ENCODE measurements at regions not wholly inside any gene's neighbourhood (a gene's known extent, or its start where the extent isn't known, plus 50 kb on each side); places are given as distances from the start of the nearest gene placed in this dataset.

GRCh38 chr6:61538801-61539200, 747.2 kb downstream of the KHDRBS2 start:
- H3K4me1 ChIP-seq (replicated peaks in 1 of 4; ENCODE audit: control insufficient read depth in 3 of 4, insufficient read depth in 4 of 4, low read length in 3 of 4), result no peaks in the 10 kb centered on the region
- no peak overlapping the region for H3K27ac ChIP-seq (ENCODE audit: low read depth, low read length)
- H3K14ac ChIP-seq (ENCODE audit: insufficient read length), result no peak overlapping the region
- H3K79me1 ChIP-seq (ENCODE audit: low read depth, low read length), result no peaks in the 10 kb centered on the region
- H3K9ac ChIP-seq (replicated peaks in 1 of 4; ENCODE audit: extremely low read depth in 1 of 4, low read depth in 3 of 4, low read length in 3 of 4), result no peak overlapping the region
- no peak overlapping the region for H3K4me3 ChIP-seq (ENCODE audit: extremely low read depth in 1 of 4, insufficient read depth in 2 of 4, low read depth in 3 of 4, low read length in 4 of 4)
- no peaks in the 10 kb centered on the region for H3K27me3 ChIP-seq (replicated peaks in 1 of 4; ENCODE audit: control insufficient read depth in 3 of 4, extremely low read depth in 1 of 4, insufficient read depth in 3 of 4, low read length in 3 of 4)
- H3K79me2 ChIP-seq (ENCODE audit: control insufficient read depth in 1 of 2, insufficient read depth in 2 of 2, low read length in 2 of 2), result no peaks in the 10 kb centered on the region
- H3K4me2 ChIP-seq (ENCODE audit: insufficient read depth in 1 of 2, low read depth in 2 of 2, low read length in 2 of 2), result no peak overlapping the region
- H2BK12ac ChIP-seq (ENCODE audit: low read depth, low read length), result no peak overlapping the region
- no peaks in the 10 kb centered on the region for H4K20me1 ChIP-seq (replicated peaks in 1 of 2; ENCODE audit: control insufficient read depth in 1 of 2, insufficient read depth in 2 of 2, low read length in 2 of 2)
- POLR2A ChIA-PET (ENCODE audit: partially characterized antibody), result no interaction called here
- FAIRE-seq, result no peak
- H3K23ac ChIP-seq (ENCODE audit: insufficient read length), result no peak overlapping the region
- no peak overlapping the region for H3K18ac ChIP-seq (ENCODE audit: extremely low read depth, low read length)
- no peak overlapping the region for H2BK120ac ChIP-seq (replicated peaks; ENCODE audit: low read depth, low read length)
- no peak overlapping the region for H4K5ac ChIP-seq (ENCODE audit: insufficient read length, low read depth, low read length)
- H3K23me2 ChIP-seq (ENCODE audit: low read depth, low read length), result no peaks in the 10 kb centered on the region
- H3K4ac ChIP-seq (replicated peaks; ENCODE audit: insufficient read length, low read depth, low read length), result no peak overlapping the region
- DNase-seq (ENCODE audit: low read depth in 1 of 2, low spot score in 2 of 2), result no peak
- no peak overlapping the region for H2AFZ ChIP-seq (ENCODE audit: low read length)
- H2BK15ac ChIP-seq (ENCODE audit: low read length), result no peak overlapping the region
- no peaks in the 10 kb centered on the region; a peak in 1 of 4 replicates for H3K9me3 ChIP-seq (ENCODE audit: insufficient read depth in 2 of 2, low read depth in 1 of 2, low read length in 1 of 2)
- CTCF ChIA-PET (ENCODE audit: partially characterized antibody), result no interaction called here
- 80% methylated on average over 3 of the region's 3 CpGs; no CpG with 5 or more reads in 1 of the 2 experiments for WGBS, 2 experiments (ENCODE audit: extremely low coverage in 1 of 2, insufficient coverage in 1 of 2, insufficient read length in 1 of 2, insufficient replicate concordance in 2 of 2, low coverage in 1 of 2, low lambda C conversion rate in 2 of 2, missing lambda C conversion rate in 1 of 2)
- no peak overlapping the region for H2BK20ac ChIP-seq (ENCODE audit: low read length)
- H2BK5ac ChIP-seq (ENCODE audit: low read depth, low read length), result no peak overlapping the region
- no peak overlapping the region for H2AK5ac ChIP-seq (ENCODE audit: low read depth, low read length)
- no peak overlapping the region for H4K91ac ChIP-seq (replicated peaks; ENCODE audit: insufficient read length, low read length)
- no peak overlapping the region for H3K56ac ChIP-seq (replicated peaks; ENCODE audit: insufficient read length, low read depth, low read length)
- H3K36me3 ChIP-seq (ENCODE audit: control insufficient read depth in 2 of 4, insufficient read depth in 4 of 4, low read length in 3 of 4), result no peaks in the 10 kb centered on the region
- H4K8ac ChIP-seq (ENCODE audit: extremely low read depth, insufficient read depth, low read length), result no peak overlapping the region
- no peak for TF ChIP-seq SIX5 (IDR thresholded peaks at IDR 0.05; ENCODE audit: low read depth, low read length)
- TF ChIP-seq POLR2AphosphoS5 (IDR thresholded peaks at IDR 0.05; ENCODE audit: low read depth, low read length), result no peak
- no peak for TF ChIP-seq CEBPB (IDR thresholded peaks at IDR 0.05; ENCODE audit: low read depth, low read length)
- no peak for TF ChIP-seq JUN (IDR thresholded peaks at IDR 0.05; ENCODE audit: low read depth, low read length)
- TF ChIP-seq CTBP2 (IDR thresholded peaks at IDR 0.05; ENCODE audit: borderline replicate concordance, insufficient read depth, insufficient read length, low read length), result no peak
- TF ChIP-seq SRF (IDR thresholded peaks at IDR 0.05; ENCODE audit: low read depth, low read length), result no peak
- no peak for TF ChIP-seq NANOG (IDR thresholded peaks at IDR 0.05; ENCODE audit: insufficient read depth, low read depth, low read length, poor library complexity, severe bottlenecking)
- TF ChIP-seq SP2 (IDR thresholded peaks at IDR 0.05; ENCODE audit: low read length), result no peak
- no peak for TF ChIP-seq CREB1 (IDR thresholded peaks at IDR 0.05)
- TF ChIP-seq RAD21 (IDR thresholded peaks at IDR 0.05 in 1 of 2, conservative IDR thresholded peaks at IDR 0.05 in 1 of 2; ENCODE audit: low read depth in 2 of 2, low read length in 2 of 2), result no peak
- TF ChIP-seq, protein P1, sequence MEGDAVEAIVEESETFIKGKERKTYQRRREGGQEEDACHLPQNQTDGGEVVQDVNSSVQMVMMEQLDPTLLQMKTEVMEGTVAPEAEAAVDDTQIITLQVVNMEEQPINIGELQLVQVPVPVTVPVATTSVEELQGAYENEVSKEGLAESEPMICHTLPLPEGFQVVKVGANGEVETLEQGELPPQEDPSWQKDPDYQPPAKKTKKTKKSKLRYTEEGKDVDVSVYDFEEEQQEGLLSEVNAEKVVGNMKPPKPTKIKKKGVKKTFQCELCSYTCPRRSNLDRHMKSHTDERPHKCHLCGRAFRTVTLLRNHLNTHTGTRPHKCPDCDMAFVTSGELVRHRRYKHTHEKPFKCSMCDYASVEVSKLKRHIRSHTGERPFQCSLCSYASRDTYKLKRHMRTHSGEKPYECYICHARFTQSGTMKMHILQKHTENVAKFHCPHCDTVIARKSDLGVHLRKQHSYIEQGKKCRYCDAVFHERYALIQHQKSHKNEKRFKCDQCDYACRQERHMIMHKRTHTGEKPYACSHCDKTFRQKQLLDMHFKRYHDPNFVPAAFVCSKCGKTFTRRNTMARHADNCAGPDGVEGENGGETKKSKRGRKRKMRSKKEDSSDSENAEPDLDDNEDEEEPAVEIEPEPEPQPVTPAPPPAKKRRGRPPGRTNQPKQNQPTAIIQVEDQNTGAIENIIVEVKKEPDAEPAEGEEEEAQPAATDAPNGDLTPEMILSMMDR (IDR thresholded peaks at IDR 0.05; ENCODE audit: control extremely low read depth in 1 of 3, insufficient read depth in 1 of 3, low read depth in 1 of 3, low read length in 3 of 3), result no peak
- TF ChIP-seq SUZ12 (IDR thresholded peaks at IDR 0.05; ENCODE audit: low read length), result no peak
- no peak for TF ChIP-seq GABPA (IDR thresholded peaks at IDR 0.05; ENCODE audit: borderline replicate concordance, insufficient read depth, low read length)
